Ishikawa (cell line): ENCODE measurements at regions not wholly inside any gene's neighbourhood (a gene's known extent, or its start where the extent isn't known, plus 50 kb on each side); places are given as distances from the start of the nearest gene placed in this dataset.

Experiments used
- CEBPB ChIP-seq: IDR thresholded peaks from 2 replicates; pipeline ENCODE4 v1.6.1; 2012
- EP300 ChIP-seq: IDR thresholded peaks from 2 replicates; pipeline ENCODE4 v1.6.1; 2012; ENCODE audit warnings: borderline replicate concordance
- NFIC ChIP-seq: IDR thresholded peaks from 2 replicates; pipeline ENCODE4 v1.6.1; 2012
- RAD21 ChIP-seq: IDR thresholded peaks from 2 replicates; pipeline ENCODE4 v1.6.1; 2012; ENCODE audit warnings: low read depth
- REST ChIP-seq: IDR thresholded peaks from 2 replicates; pipeline ENCODE4 v1.6.1; 2012; ENCODE audit warnings: low read depth, mild to moderate bottlenecking
- TAF1 ChIP-seq: IDR thresholded peaks from 2 replicates; pipeline ENCODE4 v1.6.1; 2012; ENCODE audit warnings: low read depth, mild to moderate bottlenecking
- TCF12 ChIP-seq: IDR thresholded peaks from 2 replicates; pipeline ENCODE4 v1.6.1; 2012; ENCODE audit warnings: low read depth
- USF1 ChIP-seq: IDR thresholded peaks from 2 replicates; pipeline ENCODE4 v1.6.1; 2012
- YY1 ChIP-seq: IDR thresholded peaks from 2 replicates; pipeline ENCODE4 v1.6.1; 2012; ENCODE audit warnings: low read depth

- TF ChIP-seq REST (no peak), EP300 (no peak), USF1 (no peak), TAF1 (no peak), CEBPB (no peak), YY1 (no peak), NFIC (no peak), RAD21 (no peak), TCF12 (no peak)
These were observed 146.3 kb downstream of the TM9SF2 start for GRCh38 chr13:99647596-99647985.
